ENCODE measurements at regions not wholly inside any gene's neighbourhood (a gene's known extent, or its start where the extent isn't known, plus 50 kb on each side); places are given as distances from the start of the nearest gene placed in this dataset.

GRCh38 chr1:82901561-82901960, 1097.4 kb downstream of the TTLL7 start:
- TF ChIP-seq CTCF (IDR thresholded peaks at IDR 0.05), result no peak
- no peak for TF ChIP-seq POLR2A (IDR thresholded peaks at IDR 0.05)
